ENCODE measurements at regions not wholly inside any gene's neighbourhood (a gene's known extent, or its start where the extent isn't known, plus 50 kb on each side); places are given as distances from the start of the nearest gene placed in this dataset.
A peak's percentile ranks its signal among the peaks of the same experiment; 100 is the strongest.

GRCh38 chr5:10860645-10861422, 99.8 kb upstream of the DAP start:
- no peak for TF ChIP-seq EZH2 (IDR thresholded peaks at IDR 0.05; ENCODE audit: low read length, missing control alignments)
- TF ChIP-seq CTCF (conservative IDR thresholded peaks at IDR 0.05 in 1 of 2, IDR thresholded peaks at IDR 0.05 in 1 of 2; ENCODE audit: low read depth in 1 of 2, low read length in 2 of 2), result no peak
- H3K27ac ChIP-seq (ENCODE audit: insufficient read depth, low read length), result no peak overlapping the region
- no peaks in the 10 kb centered on the region for H3K27me3 ChIP-seq (ENCODE audit: control insufficient read depth, insufficient read depth, low read length)
- no peak overlapping the region for H2AFZ ChIP-seq (ENCODE audit: low read length)
- no peak overlapping the region for H3K4me2 ChIP-seq (ENCODE audit: extremely low read depth, insufficient read depth, low read length)
- no peak overlapping the region for H3K4me3 ChIP-seq (replicated peaks in 1 of 4; ENCODE audit: control extremely low read depth in 1 of 4, insufficient read depth in 1 of 4, low read depth in 3 of 4, low read length in 4 of 4)
- no peaks in the 10 kb centered on the region for H4K20me1 ChIP-seq (ENCODE audit: control insufficient read depth, extremely low read depth, insufficient read depth, low read length)
- no peaks in the 10 kb centered on the region for H3K36me3 ChIP-seq (ENCODE audit: control insufficient read depth, insufficient read depth, low read length)
- DNase-seq (ENCODE audit: low read depth in 2 of 2), result peak; percentile 27 to 83
- H3K9me3 ChIP-seq (ENCODE audit: control insufficient read depth, insufficient read depth, low read depth, low read length), result no peaks in the 10 kb centered on the region
- no peaks in the 10 kb centered on the region for H3K79me2 ChIP-seq (ENCODE audit: control insufficient read depth, insufficient read depth, low read length)
- H3K4me1 ChIP-seq (ENCODE audit: control insufficient read depth, extremely low read depth, insufficient read depth, low read length), result peaks cover 6% of the 10 kb centered on the region
- H3K9ac ChIP-seq (ENCODE audit: insufficient read depth, low read length), result no peak overlapping the region

GRCh38 chr5:10860196-10860543, 99.1 kb upstream of the DAP start:
- no peak overlapping the region for H3K4me2 ChIP-seq (ENCODE audit: extremely low read depth, insufficient read depth, low read length)
- H3K9ac ChIP-seq (ENCODE audit: insufficient read depth, low read length), result no peak overlapping the region
- TF ChIP-seq EZH2 (IDR thresholded peaks at IDR 0.05; ENCODE audit: low read length, missing control alignments), result no peak
- TF ChIP-seq CTCF (conservative IDR thresholded peaks at IDR 0.05 in 1 of 2, IDR thresholded peaks at IDR 0.05 in 1 of 2; ENCODE audit: low read depth in 1 of 2, low read length in 2 of 2), result no peak
- H3K9me3 ChIP-seq (ENCODE audit: control insufficient read depth, insufficient read depth, low read depth, low read length), result no peaks in the 10 kb centered on the region
- no peak overlapping the region for H3K4me3 ChIP-seq (replicated peaks in 1 of 4; ENCODE audit: control extremely low read depth in 1 of 4, insufficient read depth in 1 of 4, low read depth in 3 of 4, low read length in 4 of 4)
- H3K4me1 ChIP-seq (ENCODE audit: control insufficient read depth, extremely low read depth, insufficient read depth, low read length), result peaks cover 6% of the 10 kb centered on the region
- H4K20me1 ChIP-seq (ENCODE audit: control insufficient read depth, extremely low read depth, insufficient read depth, low read length), result no peaks in the 10 kb centered on the region
- no peaks in the 10 kb centered on the region for H3K79me2 ChIP-seq (ENCODE audit: control insufficient read depth, insufficient read depth, low read length)
- no peak overlapping the region for H3K27ac ChIP-seq (ENCODE audit: insufficient read depth, low read length)
- no peak for DNase-seq (ENCODE audit: low read depth in 2 of 2)
- H3K27me3 ChIP-seq (ENCODE audit: control insufficient read depth, insufficient read depth, low read length), result no peaks in the 10 kb centered on the region
- H3K36me3 ChIP-seq (ENCODE audit: control insufficient read depth, insufficient read depth, low read length), result no peaks in the 10 kb centered on the region
- H2AFZ ChIP-seq (ENCODE audit: low read length), result no peak overlapping the region

GRCh38 chr5:10859393-10860195, 98.6 kb upstream of the DAP start:
- TF ChIP-seq CTCF (conservative IDR thresholded peaks at IDR 0.05 in 1 of 2, IDR thresholded peaks at IDR 0.05 in 1 of 2; ENCODE audit: low read depth in 1 of 2, low read length in 2 of 2) (no peak), EZH2 (IDR thresholded peaks at IDR 0.05; ENCODE audit: low read length, missing control alignments) (no peak)
- peaks cover 6% of the 10 kb centered on the region for H3K4me1 ChIP-seq (ENCODE audit: control insufficient read depth, extremely low read depth, insufficient read depth, low read length)
- no peak overlapping the region for H3K27ac ChIP-seq (ENCODE audit: insufficient read depth, low read length)
- H3K9me3 ChIP-seq (ENCODE audit: control insufficient read depth, insufficient read depth, low read depth, low read length), result no peaks in the 10 kb centered on the region
- no peak for DNase-seq (ENCODE audit: low read depth in 2 of 2)
- no peaks in the 10 kb centered on the region for H3K27me3 ChIP-seq (ENCODE audit: control insufficient read depth, insufficient read depth, low read length)
- H3K9ac ChIP-seq (ENCODE audit: insufficient read depth, low read length), result no peak overlapping the region
- H3K4me3 ChIP-seq (replicated peaks in 1 of 4; ENCODE audit: control extremely low read depth in 1 of 4, insufficient read depth in 1 of 4, low read depth in 3 of 4, low read length in 4 of 4), result no peak overlapping the region
- no peaks in the 10 kb centered on the region for H4K20me1 ChIP-seq (ENCODE audit: control insufficient read depth, extremely low read depth, insufficient read depth, low read length)
- no peak overlapping the region for H3K4me2 ChIP-seq (ENCODE audit: extremely low read depth, insufficient read depth, low read length)
- no peak overlapping the region for H2AFZ ChIP-seq (ENCODE audit: low read length)
- no peaks in the 10 kb centered on the region for H3K79me2 ChIP-seq (ENCODE audit: control insufficient read depth, insufficient read depth, low read length)
- H3K36me3 ChIP-seq (ENCODE audit: control insufficient read depth, insufficient read depth, low read length), result no peaks in the 10 kb centered on the region
